AG09309 (cell line): ENCODE measurements at regions not wholly inside any gene's neighbourhood (a gene's known extent, or its start where the extent isn't known, plus 50 kb on each side); places are given as distances from the start of the nearest gene placed in this dataset.

ENCODE experiments used
- DNase-seq: peaks from one replicate; pipeline ENCODE4 v3.0.0-alpha.2; 2010; ENCODE audit warnings: low read depth
- H3K4me3 ChIP-seq: 2 replicates; pipeline ENCODE4 v1.5.1; 2011; ENCODE audit warnings: mild to moderate bottlenecking, low read depth, low read length, moderate library complexity; ENCODE audit not compliant: control insufficient read depth
- CTCF ChIP-seq: IDR thresholded peaks from 2 replicates; pipeline ENCODE4 v1.5.1; 2011; ENCODE audit warnings: mild to moderate bottlenecking, low read depth, low read length, inconsistent platforms; ENCODE audit not compliant: insufficient read depth, control insufficient read depth; ENCODE audit errors: missing control alignments

GRCh38 chr4:64477127-64477526 lies 67.9 kb upstream of the TECRL start:
- DNase-seq = no peak
- H3K4me3 ChIP-seq = no peak overlapping the region
- no peak for TF ChIP-seq CTCF

DNA sequence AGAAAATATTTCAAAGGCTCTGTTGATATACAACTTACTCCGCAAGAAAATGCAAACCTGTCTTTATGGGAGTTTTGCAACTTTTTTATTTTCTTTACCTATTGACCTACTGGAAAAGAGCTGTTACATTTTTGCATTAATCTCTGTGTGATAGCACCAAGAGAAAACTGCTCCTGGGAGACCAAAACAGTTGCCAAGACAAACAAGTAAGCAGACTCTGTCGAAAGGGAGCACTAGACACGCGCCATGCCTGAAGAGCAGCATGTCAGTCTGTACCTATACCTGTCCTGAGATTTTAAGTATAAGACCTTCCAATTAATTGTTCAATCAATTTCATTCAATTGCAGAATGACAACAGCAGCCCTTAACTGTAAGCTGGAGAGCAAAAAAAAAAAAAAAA lies 56.0 kb upstream of the TECRL start:
- H3K4me3 ChIP-seq = no peak overlapping the region
- no peak for TF ChIP-seq CTCF
- no peak for DNase-seq

- H3K4me3 ChIP-seq = no peak overlapping the region
- no peak for DNase-seq
- no peak for TF ChIP-seq CTCF
Observed at GRCh38 chr4:64464581-64464980, 55.3 kb upstream of the TECRL start.
